Stimulated activated CD4-positive, alpha-beta T cell treated with anti-CD3 and anti-CD28 coated beads, Interleukin-1b, Interleukin-23, amount 100 ng/mL, for 48 hours (primary cell): ENCODE measurements at regions not wholly inside any gene's neighbourhood (a gene's known extent, or its start where the extent isn't known, plus 50 kb on each side); places are given as distances from the start of the nearest gene placed in this dataset.

ENCODE experiments used
- DNase-seq: peaks from one replicate; pipeline ENCODE4 v3.0.0-alpha.2; 2020

DNA sequence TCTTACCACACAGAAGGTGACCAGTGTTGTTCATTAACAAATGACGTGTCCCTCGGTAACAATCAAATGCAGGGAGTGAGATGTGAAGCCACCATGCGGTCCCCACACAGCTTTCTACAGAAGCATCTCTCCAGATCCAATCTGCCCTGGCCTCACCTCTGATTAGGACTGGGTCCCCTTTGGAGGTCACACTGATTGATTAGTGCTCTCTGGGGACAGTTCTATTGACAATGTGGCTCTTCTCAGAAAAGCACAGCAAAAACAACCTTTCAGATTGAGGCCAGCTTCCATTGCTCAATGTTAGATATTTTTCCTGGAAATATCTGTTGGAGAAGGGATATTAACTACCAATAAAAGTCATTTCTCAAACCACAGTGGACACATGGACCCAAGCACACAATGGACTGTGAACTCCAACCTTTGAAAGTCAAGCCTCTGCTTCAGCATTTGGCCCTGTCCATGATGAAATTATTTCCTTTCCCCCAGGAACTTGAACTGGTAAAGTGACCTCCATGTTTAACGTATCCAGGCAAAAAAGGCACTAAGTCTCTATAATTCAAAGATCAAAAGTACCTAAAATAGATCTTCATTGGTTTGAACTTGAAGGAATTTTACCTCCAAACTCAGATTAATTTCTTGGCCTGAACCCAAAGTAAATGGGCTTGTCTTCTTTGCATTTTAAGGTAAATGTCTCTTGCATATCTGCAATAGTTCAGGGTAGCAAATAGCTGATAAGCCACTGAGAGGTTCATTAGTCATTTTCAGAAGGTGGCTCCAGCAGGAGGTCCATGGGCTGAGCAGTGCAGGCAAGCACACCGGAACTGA is 118.5 kb downstream of the FOXA2 start:
- no peak for DNase-seq

DNA sequence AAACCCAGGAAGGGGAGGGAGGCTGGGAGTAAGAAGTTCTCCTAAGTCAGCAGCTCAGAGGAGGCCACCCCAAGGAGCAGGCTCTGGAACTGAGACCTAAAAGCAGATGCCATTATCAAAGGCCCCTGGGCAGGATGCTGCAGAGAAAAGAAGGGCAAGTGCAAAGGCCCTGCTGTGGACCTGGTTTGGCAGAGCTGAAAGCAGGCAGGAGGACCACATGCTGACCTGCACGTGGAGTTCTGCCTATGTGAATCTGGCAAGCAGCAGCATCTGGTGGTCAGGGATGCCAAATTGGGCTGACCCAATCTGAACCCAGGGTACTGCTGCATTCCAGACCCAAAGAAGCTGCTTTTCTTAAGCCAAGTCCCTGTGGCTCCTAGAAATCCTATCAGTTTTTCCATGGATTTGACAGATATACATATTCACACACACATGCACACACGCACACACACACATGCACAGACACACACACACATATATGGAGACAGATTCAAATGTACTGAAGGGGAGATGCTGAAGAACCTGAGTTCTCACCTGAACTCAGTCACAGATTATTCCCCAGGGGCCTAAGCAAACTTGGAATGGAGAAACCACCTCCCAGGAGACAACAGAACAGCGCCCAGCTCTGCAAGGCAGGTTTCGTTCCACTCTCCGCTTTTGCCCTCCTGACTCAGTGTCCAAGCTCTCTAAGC is 119.9 kb downstream of the FOXA2 start:
- no peak for DNase-seq

DNA sequence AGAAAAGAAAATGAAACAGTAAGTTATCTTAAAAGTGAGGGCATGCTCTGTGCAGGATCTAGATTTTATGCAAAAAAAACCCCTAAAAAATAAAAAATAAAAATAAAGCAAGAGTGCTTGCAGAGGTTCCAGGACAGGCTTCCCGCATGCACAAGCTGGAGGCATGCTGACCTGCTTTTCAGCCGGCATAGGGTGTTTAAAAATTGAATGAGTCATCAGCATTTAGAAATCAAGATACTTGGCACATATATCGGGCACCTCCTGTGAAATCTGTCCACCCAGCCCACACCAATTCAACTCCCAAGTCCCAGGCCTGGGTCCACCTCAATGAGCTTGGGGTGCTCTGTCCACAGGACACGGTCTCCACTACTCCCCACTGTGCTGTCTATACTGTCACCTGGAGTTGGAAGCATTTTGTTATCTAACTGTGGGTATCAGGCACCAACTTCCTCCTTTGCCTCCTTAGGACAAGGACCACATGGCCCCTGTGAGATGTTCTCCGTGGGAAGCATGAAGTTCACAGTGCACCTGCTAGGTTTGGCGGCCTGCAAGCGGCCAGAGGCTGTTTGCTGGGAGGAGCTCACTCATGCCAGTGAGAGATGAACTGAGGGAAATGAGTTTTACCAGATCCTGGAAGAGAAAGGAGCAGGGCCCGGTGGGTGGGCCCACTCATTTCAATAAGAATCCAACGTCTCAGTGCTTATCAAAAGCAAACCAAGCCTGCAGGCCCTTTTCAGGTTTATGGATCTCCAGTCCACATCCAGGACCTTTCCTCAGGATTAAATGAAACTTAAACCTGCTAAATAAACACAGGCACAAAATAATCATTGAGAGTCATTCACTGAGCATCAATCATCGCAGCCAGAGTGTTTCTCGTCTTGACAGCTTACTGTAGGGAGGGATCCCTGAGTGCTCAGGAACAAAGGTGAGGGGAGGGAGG is 121.1 kb downstream of the FOXA2 start:
- no peak for DNase-seq

DNA sequence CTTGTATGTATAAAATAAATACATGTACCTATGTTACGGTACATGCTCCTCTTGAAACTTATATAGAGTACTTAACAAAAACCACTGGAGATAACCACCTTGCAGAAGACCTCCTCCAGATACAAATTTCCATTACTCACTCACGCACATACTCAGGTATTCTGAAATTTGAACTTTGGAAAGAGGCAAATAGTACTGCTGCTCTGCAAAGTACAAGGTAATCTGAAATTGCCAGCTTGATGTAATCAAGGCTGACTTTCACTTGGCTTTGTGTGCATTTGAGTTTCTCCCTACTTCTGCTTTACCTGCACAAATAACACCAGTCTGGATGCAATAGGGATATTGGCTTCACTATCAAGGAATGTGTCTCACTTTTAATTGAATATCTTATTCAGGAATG is 123.6 kb downstream of the FOXA2 start:
- DNase-seq, result no peak

DNA sequence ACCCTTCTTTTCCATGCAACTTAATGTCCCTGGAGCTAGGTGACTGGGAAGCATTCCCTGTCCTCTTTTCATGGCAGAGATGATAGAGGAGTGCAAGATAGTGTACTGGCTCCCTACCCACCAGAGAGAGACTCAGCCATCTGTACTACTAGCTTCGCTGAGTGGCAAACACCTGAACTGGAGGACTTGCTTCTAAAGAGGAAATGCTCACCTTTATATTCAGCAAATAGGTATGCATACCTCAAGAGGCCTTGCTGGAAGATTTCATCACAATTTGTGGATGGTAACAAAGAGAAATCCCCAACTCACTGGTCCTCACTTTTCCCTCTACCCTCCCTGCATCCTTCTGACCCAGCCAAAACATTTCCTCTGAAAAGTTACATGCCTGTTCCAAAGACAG is 124.1 kb downstream of the FOXA2 start:
- DNase-seq, result no peak

DNA sequence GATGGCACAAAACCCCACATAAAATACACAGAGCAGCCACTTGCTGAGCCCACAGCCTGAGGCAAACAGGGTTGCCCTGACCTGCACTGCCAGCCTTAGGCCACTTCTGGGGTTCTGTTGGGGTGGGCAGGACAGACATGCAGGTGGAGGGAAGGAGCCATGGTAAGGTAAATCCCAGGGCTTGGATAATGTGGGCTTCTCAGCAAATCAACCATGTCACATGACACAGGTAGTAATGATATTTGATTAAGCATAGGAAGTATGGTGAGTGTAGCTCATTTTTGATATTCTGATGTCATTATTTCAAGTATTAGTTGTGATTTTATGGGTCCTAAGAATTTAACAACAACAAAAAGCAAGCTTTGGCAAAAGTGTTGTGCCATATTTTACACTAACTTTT is 124.6 kb downstream of the FOXA2 start:
- no peak for DNase-seq

DNA sequence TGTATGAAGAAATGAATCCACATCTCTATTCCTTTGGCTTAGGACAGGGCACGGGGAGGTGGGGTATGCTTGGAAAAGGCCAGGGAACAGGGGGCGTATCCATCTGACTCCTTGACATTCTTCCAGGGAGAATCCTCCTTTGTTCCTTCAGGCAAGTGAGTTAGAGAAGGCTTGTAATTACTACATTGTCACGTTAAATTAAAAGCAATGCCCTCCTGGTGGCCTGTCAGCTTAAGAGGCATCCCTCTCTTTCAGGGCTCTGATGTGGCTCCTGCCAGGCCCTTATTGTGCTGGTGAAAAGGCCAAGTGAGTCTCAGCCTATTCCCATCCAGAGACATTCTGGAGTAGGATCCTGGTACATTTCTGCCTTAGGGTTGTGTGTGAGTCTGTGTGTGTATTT is 128.3 kb downstream of the FOXA2 start:
- DNase-seq, result no peak

DNA sequence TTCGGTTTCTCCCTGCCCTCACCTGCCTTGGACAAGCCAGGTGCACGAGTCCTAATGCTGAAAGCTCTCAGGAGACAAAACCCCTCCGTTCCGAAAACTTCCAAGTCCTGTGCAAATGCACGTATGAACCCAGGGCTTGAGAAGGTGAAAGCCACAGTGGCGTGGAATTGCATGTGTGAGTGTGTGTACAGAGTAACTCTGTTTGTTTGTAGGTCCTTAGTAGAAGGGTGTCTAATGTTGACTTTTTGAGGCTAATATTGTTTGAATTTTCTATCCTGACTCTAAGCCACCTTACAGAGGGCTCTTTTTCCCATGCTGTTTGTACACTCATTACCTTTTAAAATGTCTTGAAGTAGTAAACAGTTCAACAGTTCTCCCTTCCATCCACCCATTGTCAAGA is 129.1 kb downstream of the FOXA2 start:
- DNase-seq, result no peak

DNA sequence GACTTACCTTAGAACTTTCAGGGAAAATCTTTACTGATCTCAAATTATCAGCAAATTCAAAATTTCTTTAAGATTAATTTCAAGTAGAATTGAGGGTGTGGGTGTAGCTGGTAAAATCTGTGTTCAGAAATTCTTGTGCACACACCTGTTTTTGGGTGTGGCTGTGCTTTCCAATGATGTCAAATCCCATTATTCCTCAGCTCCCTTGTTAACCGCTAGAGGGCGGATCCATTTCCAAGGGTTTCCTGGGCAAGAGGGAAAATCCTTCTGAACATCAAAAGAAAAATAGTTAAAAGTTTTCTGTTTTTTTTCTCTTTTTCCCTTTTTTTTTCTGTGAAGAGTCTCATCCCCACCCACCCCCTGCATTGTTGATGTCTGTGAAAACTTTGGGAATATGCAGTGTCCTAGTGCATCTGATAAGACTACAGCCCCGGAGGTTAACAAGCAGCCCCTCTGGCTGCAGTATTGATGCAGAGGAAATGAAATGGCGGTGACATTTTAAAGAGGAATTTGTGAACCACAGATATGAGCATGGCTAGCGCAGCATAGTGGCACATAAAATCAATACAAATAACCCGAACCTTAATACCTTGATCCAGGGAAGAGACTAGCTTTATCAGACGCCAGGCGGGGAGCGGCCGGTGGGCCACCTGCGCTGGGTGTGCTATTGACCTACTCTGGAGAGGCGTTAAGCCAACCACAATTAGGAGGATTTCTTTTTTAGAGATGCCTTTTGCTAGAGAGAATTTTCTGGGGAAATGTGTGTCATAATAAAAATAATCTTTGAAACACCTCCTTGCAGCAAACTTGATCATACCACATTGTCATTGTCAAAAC is 130.9 kb downstream of the FOXA2 start:
- DNase-seq, result no peak

DNA sequence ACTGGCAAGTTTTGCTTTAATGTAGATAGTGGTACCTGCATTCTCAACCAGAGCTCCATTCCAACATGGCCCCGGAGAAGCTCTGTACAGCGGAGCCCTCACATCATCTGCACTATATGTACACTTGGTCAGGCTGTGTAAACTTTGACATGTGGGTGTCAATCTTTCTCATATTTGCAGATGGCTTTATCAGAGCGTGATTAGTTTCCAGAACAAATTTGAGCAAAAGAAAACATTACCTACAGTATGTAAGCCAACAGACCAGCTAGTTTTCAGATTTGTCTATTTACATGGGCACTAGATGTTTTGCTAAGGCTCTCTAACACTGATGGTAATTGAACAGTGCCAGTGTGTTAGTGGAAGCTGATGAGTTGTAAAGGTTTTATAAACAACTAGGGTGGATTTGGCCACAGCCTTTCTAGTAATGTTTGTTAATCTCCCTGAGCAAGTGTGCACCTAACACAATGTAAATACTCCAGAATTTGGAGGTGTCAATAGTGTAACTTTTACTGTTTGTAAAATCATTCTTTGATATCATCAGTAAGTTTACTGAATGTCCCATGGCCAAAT is 131.8 kb downstream of the FOXA2 start:
- no peak for DNase-seq

DNA sequence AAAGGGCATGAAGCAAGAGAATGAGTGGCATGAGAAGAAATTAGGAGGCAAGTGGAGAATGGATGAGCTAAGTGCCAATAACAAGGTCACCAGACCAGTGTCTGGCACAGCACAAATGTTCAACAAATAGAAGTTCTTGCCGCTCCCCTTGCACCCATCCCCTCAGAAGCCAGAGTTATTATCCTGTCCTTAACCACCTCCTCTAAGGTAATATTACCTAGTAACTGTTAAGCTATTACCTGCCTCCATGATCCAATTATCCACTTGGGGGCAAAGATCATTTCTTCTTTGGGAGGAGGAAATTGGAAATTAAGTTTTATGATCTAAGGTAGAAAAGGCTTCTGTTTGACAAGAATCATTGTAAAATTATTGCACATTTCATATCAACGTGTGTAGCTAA is 133.8 kb downstream of the FOXA2 start:
- DNase-seq, result no peak

DNA sequence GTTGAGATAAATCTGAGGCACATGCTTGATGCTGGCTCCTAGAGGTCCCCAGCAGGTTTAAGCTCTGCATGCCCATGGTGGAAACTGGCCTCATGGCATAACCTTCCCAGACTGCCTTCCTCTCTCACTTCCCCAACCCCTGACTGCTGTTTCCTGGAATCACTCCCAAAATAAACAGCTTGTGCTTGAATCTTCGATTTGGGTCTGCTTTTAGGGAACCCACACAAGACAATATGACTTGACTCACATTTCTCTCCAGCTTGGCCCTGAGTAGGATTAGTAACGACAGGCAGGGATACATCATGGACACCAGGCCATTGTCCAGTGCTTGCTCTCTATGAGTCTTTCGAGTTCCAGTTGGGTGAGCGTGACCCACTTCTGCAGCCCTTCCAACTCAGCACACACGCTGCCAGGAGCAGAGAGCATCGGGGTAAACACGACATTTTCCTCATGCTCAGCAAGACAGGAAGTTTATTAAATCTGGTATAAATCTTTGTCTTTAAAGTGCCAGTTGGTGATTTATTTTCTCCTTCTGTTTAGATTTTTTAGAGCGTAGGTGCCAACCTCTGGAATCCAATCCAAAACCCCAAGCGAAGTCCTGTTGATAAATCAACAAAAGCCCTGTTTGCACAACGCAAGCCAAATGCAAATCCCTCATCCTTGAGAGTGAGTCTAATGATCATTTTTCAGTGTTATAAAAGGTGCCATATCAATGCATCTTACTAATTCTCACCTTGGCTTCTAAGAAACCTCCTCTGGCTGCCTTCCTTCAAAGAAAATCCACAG is 135.0 kb downstream of the FOXA2 start:
- DNase-seq, result no peak

DNA sequence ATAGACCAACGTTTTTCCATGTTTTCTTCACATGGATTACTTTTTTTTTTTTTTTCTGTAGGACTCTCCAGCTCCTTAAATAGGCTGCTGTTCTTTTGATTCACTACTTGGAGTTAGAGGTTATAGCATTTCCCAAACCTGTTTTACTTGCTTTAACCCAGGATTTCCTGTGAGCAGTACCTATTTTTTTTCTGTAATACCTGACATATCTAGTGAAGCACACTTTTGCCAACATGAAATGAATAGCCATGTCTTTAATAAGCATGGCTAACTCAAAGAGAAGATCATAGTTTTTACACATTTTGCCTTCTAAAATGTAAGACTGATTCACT is 137.0 kb downstream of the FOXA2 start:
- no peak for DNase-seq

DNA sequence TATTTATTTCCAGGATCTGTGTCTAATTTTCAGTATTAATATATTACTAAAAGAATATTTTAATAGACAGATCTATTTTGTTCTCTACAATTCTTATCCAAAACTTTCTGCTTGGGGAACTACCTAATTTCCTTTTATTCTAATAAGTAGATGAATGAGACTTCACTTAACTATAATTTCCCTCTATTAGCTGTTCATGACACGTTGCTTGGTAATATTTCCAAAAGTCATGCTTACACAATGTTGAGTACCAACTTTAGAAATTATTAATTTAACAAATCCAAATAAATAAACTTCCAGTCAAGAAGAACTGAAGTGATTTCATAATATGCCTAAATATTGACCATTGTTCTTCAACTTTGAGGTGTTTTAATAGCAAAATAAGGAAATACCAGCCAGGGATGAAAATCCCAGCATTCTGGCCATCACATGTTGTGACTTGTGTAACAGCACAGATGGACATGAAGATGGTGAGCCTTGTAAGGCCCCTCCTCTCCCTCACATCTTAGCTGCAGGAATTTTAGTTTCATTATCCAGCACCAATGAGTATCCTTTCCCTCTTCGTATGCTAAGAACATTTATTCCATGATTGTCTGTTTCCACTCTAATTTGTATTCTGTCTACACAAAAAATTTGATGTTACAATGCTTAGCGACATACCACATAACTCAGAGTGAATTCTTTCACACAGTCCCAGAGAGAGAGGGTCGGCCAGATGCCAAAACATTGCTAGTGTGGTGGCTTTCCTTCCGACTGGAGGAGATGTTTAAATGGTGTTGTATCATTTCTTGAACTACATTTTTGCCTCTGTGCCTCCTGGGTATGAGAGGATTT is 137.5 kb downstream of the FOXA2 start:
- DNase-seq, result no peak

DNA sequence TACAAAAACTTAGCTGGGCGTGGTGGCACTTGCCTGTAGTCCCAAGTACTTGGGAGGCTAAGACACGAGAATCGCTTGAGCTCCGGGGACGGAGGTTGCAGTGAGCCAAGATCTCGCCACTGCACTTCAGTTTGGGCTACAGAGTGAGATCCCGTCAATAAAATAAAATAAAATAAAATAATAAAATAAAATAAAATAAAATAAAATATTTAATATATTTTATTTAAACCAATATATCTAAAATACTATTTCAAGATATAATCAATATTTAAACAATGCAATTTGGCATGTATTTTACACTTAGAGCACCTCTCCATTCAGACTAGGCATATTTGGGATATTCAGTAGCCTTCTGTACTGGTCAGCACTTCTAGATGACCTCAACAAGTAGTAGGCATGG is 142.1 kb downstream of the FOXA2 start:
- no peak for DNase-seq

DNA sequence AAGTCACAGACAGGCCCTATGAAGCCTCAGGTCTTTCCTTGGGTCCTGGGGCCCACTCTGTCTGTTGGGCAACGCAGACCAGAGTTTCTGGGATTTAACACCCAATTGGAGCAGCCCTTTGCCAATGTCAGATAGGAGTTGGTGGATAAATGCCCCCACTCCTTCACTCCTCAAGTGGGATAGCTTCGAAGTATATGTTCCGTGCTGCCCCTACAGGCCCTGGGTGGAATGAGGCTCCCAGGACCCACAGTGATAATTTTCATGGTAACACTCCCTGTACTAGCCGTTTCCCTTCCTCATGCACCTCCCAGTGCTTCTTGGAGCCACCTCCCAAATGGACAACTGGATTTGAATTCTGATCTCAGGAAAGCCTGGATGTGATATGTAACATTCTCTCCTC is 145.4 kb downstream of the FOXA2 start:
- no peak for DNase-seq

DNA sequence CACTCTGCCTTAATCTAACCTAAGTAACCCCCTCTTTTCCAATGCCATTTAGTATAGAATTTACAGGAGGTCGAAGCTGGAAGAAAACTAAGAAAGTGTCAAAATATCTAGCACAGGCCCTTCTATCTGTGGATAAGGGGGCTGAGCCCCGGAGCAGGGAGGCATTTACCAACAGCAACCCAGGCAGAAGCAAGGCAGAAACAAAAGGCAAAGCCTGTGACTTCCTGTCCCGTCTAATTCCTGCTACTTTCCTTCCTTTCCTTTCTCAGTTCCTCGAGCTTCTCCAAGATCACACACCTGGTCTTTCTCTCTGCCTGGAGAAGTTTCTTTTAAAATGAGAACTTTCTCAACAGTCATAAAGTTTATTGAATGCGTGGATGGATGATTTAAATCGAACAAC is 146.0 kb downstream of the FOXA2 start:
- DNase-seq, result no peak

DNA sequence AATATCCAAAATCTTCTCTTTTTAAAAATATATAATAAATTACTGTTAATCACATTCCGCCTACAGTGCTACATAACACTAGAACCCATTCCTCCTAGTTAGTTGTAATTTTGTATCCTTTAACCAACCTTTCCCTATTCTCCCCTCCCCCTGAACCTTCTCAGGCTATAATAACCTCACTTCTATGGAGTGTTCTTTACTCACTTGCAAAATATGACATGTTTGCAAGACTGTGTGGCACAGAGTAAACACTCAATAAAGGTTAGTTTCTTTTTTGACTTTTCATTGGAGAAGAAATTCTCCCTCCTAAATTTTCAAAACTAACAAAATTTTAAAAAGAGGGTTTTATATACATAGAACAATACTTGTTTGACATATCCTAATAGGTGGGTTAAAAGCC is 147.0 kb downstream of the FOXA2 start:
- DNase-seq, result no peak

DNA sequence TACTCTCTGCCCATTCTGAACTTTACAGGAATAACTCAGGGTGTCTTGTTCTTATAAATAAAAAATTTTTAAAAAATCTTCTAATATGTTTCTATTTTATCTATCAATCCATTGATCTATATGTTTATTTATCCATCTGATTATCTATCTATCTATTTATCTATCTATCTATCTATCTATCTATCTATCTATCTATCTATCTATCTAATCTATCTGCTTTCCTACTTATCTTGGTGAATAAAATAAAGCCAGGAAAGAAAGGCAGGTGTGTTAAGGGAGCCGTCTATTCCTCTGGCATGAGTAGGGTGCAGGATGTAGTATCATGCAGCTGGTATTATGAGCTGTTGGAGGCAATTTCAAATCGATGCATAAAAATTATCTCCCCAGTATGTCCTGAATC is 153.0 kb downstream of the FOXA2 start:
- DNase-seq, result no peak

DNA sequence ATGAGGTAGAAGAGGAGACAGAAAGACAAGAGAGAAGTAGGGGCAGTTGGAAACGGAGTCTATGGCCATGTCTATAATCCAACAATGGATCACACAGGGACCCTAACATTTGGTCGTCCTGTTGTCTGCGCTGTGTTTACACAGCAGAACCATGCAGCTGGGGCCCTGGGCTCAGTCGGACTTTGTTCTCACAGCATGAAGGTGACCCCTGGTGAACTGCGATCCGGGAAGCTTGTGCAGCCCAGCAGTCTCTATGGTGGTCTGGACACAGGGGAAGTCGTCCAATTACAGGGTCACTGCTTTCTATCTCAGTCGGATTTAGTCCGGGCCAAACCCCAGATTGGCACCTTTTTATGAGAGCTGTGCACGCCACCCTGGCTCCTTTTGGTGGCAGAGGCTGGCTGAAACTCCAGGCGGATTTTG is 153.6 kb downstream of the FOXA2 start:
- DNase-seq, result no peak
